GM12892 (cell line): ENCODE measurements at regions not wholly inside any gene's neighbourhood (a gene's known extent, or its start where the extent isn't known, plus 50 kb on each side); places are given as distances from the start of the nearest gene placed in this dataset.

ENCODE experiments used
- DNase-seq: peaks from one replicate; pipeline ENCODE4 v3.0.0; 2011; ENCODE audit not compliant: insufficient read length
- FAIRE-seq: peaks from 2 replicates; lab custom pipeline; 2011; peaks lifted over from hg19 to GRCh38; lab: Jason Lieb, UNC
- POLR2A ChIP-seq: IDR thresholded peaks from 2 replicates; pipeline ENCODE4 v1.6.1; 2011; ENCODE audit warnings: low read depth, low read length, control low read depth
- POLR2AphosphoS5 ChIP-seq: IDR thresholded peaks from 2 replicates; pipeline ENCODE4 v1.6.1; 2011; ENCODE audit warnings: low read depth, low read length, control low read depth
- TAF1 ChIP-seq: IDR thresholded peaks from 2 replicates; pipeline ENCODE4 v1.6.1; 2011; ENCODE audit warnings: low read depth, mild to moderate bottlenecking, control low read depth, low read length, borderline replicate concordance

GRCh38 chr4:60589425-60589824, 610.7 kb upstream of the ADGRL3 start:
- no peak for DNase-seq
- no peak for FAIRE-seq
- TF ChIP-seq TAF1 (no peak), POLR2AphosphoS5 (no peak), POLR2A (no peak)

GRCh38 chr4:60590116-60590515, 610.0 kb upstream of the ADGRL3 start:
- FAIRE-seq (no peak), DNase-seq (no peak)
- TF ChIP-seq TAF1 (no peak), POLR2AphosphoS5 (no peak), POLR2A (no peak)

GRCh38 chr4:60605646-60606354, 594.3 kb upstream of the ADGRL3 start:
- DNase-seq = no peak
- TF ChIP-seq POLR2AphosphoS5 (no peak), POLR2A (no peak), TAF1 (no peak)
- FAIRE-seq = no peak

- FAIRE-seq = no peak
- TF ChIP-seq TAF1 = no peak
- TF ChIP-seq POLR2AphosphoS5 = no peak
- TF ChIP-seq POLR2A = no peak
- no peak for DNase-seq
Observed at GRCh38 chr4:60611762-60612496, 588.2 kb upstream of the ADGRL3 start.

GRCh38 chr4:60617731-60618130, 582.4 kb upstream of the ADGRL3 start:
- no peak for FAIRE-seq
- TF ChIP-seq POLR2AphosphoS5 = no peak
- no peak for TF ChIP-seq POLR2A
- TF ChIP-seq TAF1 = no peak
- DNase-seq = no peak

- FAIRE-seq = no peak
- TF ChIP-seq POLR2AphosphoS5 = no peak
- TF ChIP-seq TAF1 = no peak
- TF ChIP-seq POLR2A = no peak
- no peak for DNase-seq
Observed at GRCh38 chr4:60619531-60620305, 580.4 kb upstream of the ADGRL3 start.

GRCh38 chr4:60637976-60638375, 562.1 kb upstream of the ADGRL3 start:
- DNase-seq = no peak
- no peak for TF ChIP-seq POLR2A
- no peak for TF ChIP-seq TAF1
- no peak for TF ChIP-seq POLR2AphosphoS5
- FAIRE-seq = no peak

- DNase-seq (no peak), FAIRE-seq (no peak)
- no peak for TF ChIP-seq POLR2AphosphoS5
- no peak for TF ChIP-seq TAF1
- TF ChIP-seq POLR2A = no peak
Observed at GRCh38 chr4:60648774-60649173, 551.4 kb upstream of the ADGRL3 start.

GRCh38 chr4:60652933-60653332, 547.2 kb upstream of the ADGRL3 start:
- FAIRE-seq (no peak), DNase-seq (no peak)
- TF ChIP-seq POLR2AphosphoS5 (no peak), TAF1 (no peak), POLR2A (no peak)

- DNase-seq (no peak), FAIRE-seq (no peak)
- no peak for TF ChIP-seq POLR2A
- no peak for TF ChIP-seq TAF1
- no peak for TF ChIP-seq POLR2AphosphoS5
Observed at GRCh38 chr4:60655356-60655755, 544.8 kb upstream of the ADGRL3 start.

- FAIRE-seq (no peak), DNase-seq (no peak)
- no peak for TF ChIP-seq POLR2A
- no peak for TF ChIP-seq POLR2AphosphoS5
- no peak for TF ChIP-seq TAF1
Observed at GRCh38 chr4:60656171-60656570, 544.0 kb upstream of the ADGRL3 start.
